Neural crest cell (in vitro differentiated cells): ENCODE measurements at regions not wholly inside any gene's neighbourhood (a gene's known extent, or its start where the extent isn't known, plus 50 kb on each side); places are given as distances from the start of the nearest gene placed in this dataset.

ENCODE experiments used
- DNase-seq: peaks from one replicate; pipeline ENCODE4 v3.0.0; 2021; ENCODE audit warnings: low read depth, mixed read lengths, low spot score
- H3K27ac Mint-ChIP-seq: one replicate; pipeline ENCODE4 v1.8.0; 2021; ENCODE audit warnings: mild to moderate bottlenecking, mixed read lengths; ENCODE audit not compliant: unreplicated experiment
- H3K27me3 Mint-ChIP-seq: 2 replicates; pipeline ENCODE4 v1.8.0; 2021; ENCODE audit warnings: low read depth, mild to moderate bottlenecking, mixed read lengths
- H3K36me3 Mint-ChIP-seq: 2 replicates; pipeline ENCODE4 v1.8.0; 2021; ENCODE audit warnings: low read depth, mild to moderate bottlenecking, mixed read lengths
- H3K4me1 Mint-ChIP-seq: 2 replicates; pipeline ENCODE4 v1.8.0; 2021; ENCODE audit warnings: mixed read lengths
- H3K4me3 Mint-ChIP-seq: one replicate; pipeline ENCODE4 v1.8.0; 2021; ENCODE audit warnings: mild to moderate bottlenecking, mixed read lengths
- H3K9me3 Mint-ChIP-seq: 2 replicates; pipeline ENCODE4 v1.8.0; 2021; ENCODE audit warnings: mixed read lengths
- CTCF ChIP-seq: fragments of 200-600 bp; sonication (generic); conservative IDR thresholded peaks from 2 replicates; pipeline ENCODE4 v1.5.0; 2021; ENCODE audit warnings: antibody characterized with exemption, mild to moderate bottlenecking

GRCh38 chrX:110419512-110419911, 60.9 kb downstream of the RTL9 start:
- Mint-ChIP-seq H3K27ac (no peak overlapping the region), H3K27me3 (no peaks in the 10 kb centered on the region), H3K9me3 (no peaks in the 10 kb centered on the region), H3K36me3 (no peaks in the 10 kb centered on the region), H3K4me3 (no peak overlapping the region), H3K4me1 (peaks cover 47% of the 10 kb centered on the region)
- no peak for DNase-seq
- no peak for TF ChIP-seq CTCF

- Mint-ChIP-seq H3K36me3 (no peaks in the 10 kb centered on the region), H3K9me3 (no peaks in the 10 kb centered on the region), H3K27me3 (no peaks in the 10 kb centered on the region), H3K4me1 (peaks cover 40% of the 10 kb centered on the region), H3K4me3 (no peak overlapping the region), H3K27ac (peak overlapping the region; percentile 40)
- peak; percentile 58 for TF ChIP-seq CTCF
- DNase-seq: peak; percentile 20
Measured at GRCh38 chrX:110420771-110421499, 62.3 kb downstream of the RTL9 start.

- no peak for TF ChIP-seq CTCF
- no peaks in the 10 kb centered on the region for H3K27me3 Mint-ChIP-seq
- H3K9me3 Mint-ChIP-seq: no peaks in the 10 kb centered on the region
- H3K27ac Mint-ChIP-seq: no peak overlapping the region
- H3K4me3 Mint-ChIP-seq: no peak overlapping the region
- DNase-seq: no peak
- no peaks in the 10 kb centered on the region for H3K36me3 Mint-ChIP-seq
- H3K4me1 Mint-ChIP-seq: peaks cover 43% of the 10 kb centered on the region
Measured at GRCh38 chrX:110421500-110422455, 63.1 kb downstream of the RTL9 start.

GRCh38 chrX:110425222-110426154, 66.8 kb downstream of the RTL9 start:
- Mint-ChIP-seq H3K27me3 (peaks cover 2% of the 10 kb centered on the region), H3K36me3 (no peaks in the 10 kb centered on the region), H3K27ac (no peak overlapping the region), H3K4me1 (peaks cover 16% of the 10 kb centered on the region), H3K9me3 (no peaks in the 10 kb centered on the region), H3K4me3 (no peak overlapping the region)
- no peak for TF ChIP-seq CTCF
- DNase-seq: no peak

GRCh38 chrX:110426155-110426504, 67.5 kb downstream of the RTL9 start:
- Mint-ChIP-seq H3K9me3 (no peaks in the 10 kb centered on the region), H3K4me3 (no peak overlapping the region), H3K4me1 (peaks cover 10% of the 10 kb centered on the region), H3K36me3 (no peaks in the 10 kb centered on the region), H3K27me3 (peaks cover 2% of the 10 kb centered on the region), H3K27ac (no peak overlapping the region)
- DNase-seq: no peak
- no peak for TF ChIP-seq CTCF
